Choroid plexus epithelial cell (primary cell): ENCODE measurements at regions not wholly inside any gene's neighbourhood (a gene's known extent, or its start where the extent isn't known, plus 50 kb on each side); places are given as distances from the start of the nearest gene placed in this dataset.

Experiments used
- DNase-seq: peaks from one replicate; pipeline ENCODE4 v3.0.0-alpha.2; 2010; ENCODE audit warnings: low read depth
- H3K4me3 ChIP-seq: 2 replicates; pipeline ENCODE4 v1.5.1; 2011; ENCODE audit warnings: low read depth, mild to moderate bottlenecking, control low read depth, low read length, moderate library complexity
- CTCF ChIP-seq: conservative IDR thresholded peaks from 2 replicates; pipeline ENCODE4 v1.5.1; 2011; ENCODE audit warnings: low read depth, mild to moderate bottlenecking, control low read depth, inconsistent platforms, low read length, moderate library complexity

DNA sequence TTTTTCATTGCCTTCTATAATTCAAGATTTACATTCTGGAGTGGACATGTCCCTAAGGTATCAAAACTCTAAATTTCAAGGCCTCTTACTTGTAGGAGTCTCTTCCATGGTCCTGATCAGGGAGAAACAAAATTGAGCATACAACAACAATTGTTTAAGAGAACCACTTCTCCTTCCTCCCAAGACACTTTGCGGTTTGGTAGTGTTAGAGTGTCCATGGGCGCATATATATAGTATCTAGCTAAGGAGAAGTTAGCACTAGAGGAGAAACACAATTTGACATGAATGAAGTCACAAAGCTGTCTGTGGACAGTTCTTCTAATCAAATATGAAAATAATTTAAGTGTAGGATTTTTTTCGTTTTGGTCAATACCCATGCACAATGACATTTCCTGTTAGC lies 349.1 kb upstream of the MAP2 start:
- no peak for DNase-seq
- H3K4me3 ChIP-seq: no peak overlapping the region
- TF ChIP-seq CTCF: no peak

DNA sequence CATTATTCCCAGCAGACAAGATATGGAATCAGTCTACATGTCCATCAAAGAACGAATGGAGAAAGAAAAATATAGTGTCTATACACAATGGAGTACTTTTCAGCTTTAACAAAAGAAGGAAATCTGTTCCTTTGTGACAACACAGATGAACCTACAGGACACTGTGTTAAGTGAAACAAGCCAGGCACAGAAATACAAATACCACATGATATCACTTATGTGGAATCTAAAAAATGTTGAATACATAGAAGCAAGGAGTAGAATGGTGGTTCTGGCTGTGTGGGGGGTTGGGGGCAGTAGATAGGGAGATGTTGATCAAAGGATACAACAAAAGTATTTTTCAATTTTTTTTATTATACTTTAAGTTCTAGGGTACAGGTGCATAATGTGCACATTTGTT lies 347.7 kb upstream of the MAP2 start:
- no peak for TF ChIP-seq CTCF
- no peak for DNase-seq
- no peak overlapping the region for H3K4me3 ChIP-seq

DNA sequence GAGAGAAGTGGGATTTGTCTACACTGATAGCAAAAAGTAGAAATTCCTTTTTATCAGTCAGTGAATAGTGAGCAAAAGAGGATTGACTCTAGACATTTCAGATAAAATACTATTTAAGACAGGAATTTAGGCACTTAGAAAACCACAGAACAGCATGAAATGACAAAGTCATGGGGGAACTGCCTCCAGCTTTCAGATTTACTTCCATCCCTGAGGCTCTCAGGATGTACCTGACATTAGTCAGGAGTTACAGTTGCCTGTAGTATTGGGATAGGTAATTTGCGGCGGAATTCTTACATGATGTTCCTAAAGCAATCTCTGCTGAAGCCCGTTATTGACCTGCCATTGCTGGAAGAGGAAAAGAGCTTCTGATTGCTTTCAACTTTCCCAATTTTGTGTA lies 337.1 kb upstream of the MAP2 start:
- DNase-seq: no peak
- H3K4me3 ChIP-seq: no peak overlapping the region
- TF ChIP-seq CTCF: no peak

DNA sequence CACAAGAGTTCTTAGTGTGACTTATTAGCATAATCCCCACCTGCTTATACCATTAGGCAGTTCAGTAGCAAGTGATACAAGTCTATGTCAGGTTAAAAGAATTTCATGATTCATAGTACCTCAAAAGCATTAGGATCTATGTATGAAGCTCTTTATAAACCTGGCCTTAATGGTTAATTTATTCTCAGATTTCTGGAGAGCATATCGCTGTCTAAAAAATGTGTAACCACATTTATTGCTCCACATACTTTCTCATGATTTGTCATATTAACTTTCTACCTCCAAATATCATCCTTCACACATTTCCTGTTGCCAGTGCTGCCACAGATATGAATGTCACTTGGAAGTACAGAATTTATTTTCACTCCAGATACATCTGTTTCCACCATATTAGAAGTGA lies 332.8 kb upstream of the MAP2 start:
- no peak for DNase-seq
- no peak overlapping the region for H3K4me3 ChIP-seq
- no peak for TF ChIP-seq CTCF

- DNase-seq: no peak
- H3K4me3 ChIP-seq: no peak overlapping the region
- no peak for TF ChIP-seq CTCF
These were observed 329.6 kb upstream of the MAP2 start for GRCh38 chr2:209094221-209094620.

DNA sequence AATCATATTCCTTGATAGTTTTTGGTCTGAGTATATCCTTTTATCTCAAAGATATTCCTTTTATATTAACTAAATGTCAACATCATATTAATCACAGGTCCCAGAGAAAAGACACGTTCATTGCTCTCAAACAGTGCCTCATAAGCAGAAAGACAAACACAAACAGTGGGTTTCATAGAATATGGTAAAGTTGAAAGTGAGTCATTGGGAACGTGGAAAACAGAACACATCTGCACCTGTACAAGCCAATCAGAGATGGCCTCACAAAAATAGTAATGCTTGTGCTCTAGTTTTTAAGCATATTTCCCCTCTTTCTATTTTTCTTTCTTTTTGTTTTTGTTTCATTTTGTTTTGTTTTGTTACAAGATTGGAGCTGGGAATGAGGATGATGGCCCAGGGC lies 328.4 kb upstream of the MAP2 start:
- no peak for TF ChIP-seq CTCF
- DNase-seq: no peak
- no peak overlapping the region for H3K4me3 ChIP-seq

DNA sequence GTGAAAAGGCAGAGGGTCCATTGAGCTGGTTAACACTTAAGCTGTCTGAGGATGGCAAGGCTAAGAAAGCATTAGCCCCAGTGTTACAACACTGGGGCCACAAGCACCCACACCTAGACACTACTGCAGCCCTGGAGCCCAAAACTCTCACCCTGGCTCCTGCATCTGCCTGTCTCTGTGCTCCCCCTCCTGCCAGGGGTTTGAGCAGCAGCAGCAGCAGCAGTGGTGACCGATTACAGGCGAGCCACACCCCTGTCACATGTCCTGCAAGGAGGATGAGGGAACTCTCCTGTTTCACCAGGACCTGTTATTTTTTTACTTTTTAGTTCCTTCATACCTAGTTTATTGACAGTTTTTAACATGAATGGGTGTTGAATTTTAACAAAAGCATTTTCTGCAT lies 326.7 kb upstream of the MAP2 start:
- DNase-seq: no peak
- TF ChIP-seq CTCF: no peak
- no peak overlapping the region for H3K4me3 ChIP-seq
